HG03097 (cell line): ENCODE measurements at regions not wholly inside any gene's neighbourhood (a gene's known extent, or its start where the extent isn't known, plus 50 kb on each side); places are given as distances from the start of the nearest gene placed in this dataset.
"Not testable (repeated sequence)": the region's sequence is repeated elsewhere in the genome, so short reads cannot be mapped to it uniquely, and the experiment has no call there.

Experiments used
- ATAC-seq: cut with Tn5 transposase; IDR thresholded peaks from one replicate; pipeline ENCODE4 v1.9.1; 2021; ENCODE audit not compliant: unreplicated experiment, low FRiP score

DNA sequence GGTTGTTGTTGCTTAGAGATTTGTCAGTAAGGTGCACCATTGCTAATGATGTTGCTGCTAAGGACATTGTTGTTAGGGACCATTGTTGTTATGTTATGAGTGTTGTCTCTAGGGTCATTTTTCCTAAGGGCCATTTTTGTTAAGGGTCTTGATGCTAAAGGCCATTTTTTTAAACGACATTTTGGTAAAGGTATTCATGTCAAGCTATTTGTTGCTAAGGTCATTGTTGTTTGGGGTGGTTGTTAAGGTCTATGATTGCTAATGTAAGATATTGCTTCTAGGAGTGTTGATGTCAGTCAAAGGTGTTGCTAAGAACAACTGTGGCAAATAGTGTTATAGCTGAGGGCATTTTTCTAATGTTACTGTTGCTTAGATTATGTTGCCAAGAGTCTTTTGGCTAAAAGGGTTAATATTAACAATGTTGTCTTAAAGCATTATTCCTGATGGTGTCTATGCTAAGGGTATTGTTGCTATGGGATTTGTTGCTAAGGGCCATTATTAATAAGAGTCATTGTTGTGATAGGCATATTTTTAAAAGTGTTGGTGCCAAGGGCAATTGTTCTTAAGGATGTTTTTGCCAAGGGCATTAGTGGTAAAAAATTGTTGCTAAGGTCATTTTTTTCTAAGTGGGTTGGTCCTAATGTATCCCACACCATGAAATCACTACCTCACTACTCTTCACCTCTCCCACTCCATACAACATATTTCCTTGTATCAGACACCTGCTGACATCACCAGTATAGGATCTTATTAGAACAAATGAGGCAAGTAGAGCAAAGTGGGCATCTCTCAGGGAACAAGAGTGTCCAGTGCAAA, 56.2 kb downstream of the SPATA31A6 start:
- ATAC-seq: not testable (repeated sequence)

DNA sequence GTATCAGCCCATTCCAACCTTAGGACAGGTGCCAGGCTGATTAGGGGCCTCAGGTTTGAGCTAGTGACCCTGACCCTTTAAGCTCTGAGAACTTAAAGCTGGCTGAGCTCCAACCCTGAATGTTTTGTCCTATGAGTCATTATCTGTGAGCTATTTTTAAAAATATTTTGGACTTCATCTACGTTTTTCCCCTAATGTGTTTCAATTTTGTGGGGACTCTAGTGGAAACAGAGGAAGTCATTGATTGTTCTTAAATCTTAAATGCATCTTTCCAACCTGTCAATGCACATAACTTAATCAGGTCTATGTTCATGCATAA, 56.8 kb downstream of the SPATA31A6 start:
- ATAC-seq: not testable (repeated sequence)

DNA sequence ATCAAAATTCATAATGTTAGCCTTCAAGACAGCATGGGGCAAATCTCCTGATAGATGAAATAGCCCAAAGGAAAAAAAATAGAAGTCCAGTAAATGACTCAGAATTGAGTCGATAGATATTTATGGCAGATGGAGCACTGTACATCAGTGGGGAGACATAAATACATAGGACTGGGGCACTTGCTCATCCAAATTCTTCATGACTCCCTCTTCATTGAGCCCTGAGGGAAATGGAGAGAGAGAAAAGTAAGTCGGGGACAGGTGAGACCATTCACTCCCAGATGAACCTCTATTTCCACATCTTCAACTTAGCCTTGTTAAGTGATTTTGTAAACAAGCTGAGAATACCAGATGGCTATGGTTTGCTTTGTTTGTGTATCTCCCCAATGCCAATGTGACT, 59.8 kb downstream of the SPATA31A6 start:
- ATAC-seq: not testable (repeated sequence)

DNA sequence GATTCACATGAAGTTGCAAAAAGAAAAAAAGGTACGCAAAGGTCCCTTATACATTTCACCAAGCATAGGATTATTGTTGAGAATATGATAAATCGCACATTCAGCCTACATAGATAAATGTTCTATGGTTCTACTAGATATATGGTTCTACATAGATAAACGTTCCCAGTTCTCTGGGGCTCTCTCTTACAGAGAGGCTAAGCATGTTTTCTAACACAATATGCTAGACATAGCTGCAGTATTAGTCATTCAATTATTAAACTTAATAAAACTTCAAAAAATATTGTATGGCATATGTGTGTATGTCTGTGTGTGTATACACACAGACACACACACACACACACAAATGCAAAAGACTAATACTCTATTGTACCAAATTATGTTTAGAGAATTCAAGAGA, 60.4 kb downstream of the SPATA31A6 start:
- not testable (repeated sequence) for ATAC-seq

DNA sequence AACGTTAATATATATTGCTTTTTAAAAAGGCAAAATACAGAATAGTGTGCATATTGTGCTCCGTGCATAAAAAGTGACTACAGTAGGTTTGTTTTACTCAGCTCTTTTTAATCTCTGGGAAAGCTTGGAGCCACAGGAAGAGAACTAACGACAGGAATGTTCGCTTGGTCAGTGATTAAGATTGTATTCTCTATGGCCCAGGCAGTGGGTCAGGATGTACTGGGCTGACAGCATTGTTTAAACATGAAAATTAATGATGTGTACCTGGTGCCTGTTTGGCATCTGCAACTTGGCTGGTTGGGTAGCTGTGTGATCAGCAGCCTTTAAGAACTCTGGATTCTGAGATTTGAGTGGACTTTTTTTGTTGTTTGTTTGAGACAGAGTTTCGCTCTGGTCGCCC, 85.3 kb downstream of the SPATA31A6 start:
- ATAC-seq: not testable (repeated sequence)

DNA sequence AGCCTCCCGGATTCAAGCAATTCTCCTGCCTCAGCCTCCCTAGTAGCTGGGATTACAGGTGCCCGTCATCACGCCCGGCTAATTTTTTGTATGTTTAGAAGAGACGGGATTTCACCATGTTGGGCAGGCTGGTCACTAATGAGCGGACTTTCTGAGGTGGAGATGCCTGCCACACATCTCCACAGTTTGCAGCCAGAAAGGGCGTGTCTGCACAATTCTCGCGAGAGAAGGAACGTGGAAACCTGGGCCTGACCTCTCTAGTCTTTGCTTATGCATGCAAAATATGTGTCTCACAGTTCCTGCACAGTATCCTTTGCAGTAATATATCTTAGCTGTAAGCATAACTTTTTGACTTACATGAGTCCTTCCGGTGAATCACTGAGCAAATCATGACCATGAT, 85.7 kb downstream of the SPATA31A6 start:
- ATAC-seq: not testable (repeated sequence)

DNA sequence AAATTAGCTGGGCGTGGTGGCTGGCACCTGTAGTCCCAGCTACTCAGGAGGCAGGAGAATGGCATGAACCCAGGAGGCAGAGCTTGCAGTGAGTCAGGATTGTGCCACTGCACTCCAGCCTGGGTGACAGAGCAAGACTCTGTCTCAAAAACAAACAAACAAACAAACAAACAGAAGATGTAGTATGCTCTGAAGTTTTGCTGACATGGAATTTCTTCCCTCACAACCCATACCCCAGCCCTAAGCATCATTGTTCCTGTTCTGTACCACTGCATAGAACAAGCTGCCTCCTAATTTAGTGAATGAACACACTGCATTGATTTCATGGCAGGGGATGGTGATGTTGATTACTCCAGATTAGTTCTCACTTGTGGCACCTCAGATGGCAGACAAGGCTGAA, 89.7 kb downstream of the SPATA31A6 start:
- not testable (repeated sequence) for ATAC-seq

DNA sequence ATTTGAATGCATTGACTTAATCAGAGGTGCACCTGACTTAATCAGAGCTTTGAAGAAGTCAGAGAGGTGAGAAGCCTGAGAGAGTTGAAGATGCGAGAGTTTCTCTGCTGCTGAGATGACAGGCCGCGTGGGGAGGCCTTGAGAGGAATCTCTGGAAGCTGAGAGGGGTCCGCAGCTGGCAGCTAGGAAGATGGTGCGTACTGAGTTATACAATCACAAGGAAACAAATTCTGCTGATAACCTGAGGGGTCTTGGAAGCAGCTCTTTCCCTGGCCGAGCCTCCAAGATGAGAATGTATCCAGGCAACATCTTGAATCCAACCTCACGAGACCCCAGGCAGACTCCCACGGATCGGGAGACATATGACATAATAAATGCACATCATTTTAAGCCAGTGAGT, 91.7 kb downstream of the SPATA31A6 start:
- ATAC-seq: no peak

DNA sequence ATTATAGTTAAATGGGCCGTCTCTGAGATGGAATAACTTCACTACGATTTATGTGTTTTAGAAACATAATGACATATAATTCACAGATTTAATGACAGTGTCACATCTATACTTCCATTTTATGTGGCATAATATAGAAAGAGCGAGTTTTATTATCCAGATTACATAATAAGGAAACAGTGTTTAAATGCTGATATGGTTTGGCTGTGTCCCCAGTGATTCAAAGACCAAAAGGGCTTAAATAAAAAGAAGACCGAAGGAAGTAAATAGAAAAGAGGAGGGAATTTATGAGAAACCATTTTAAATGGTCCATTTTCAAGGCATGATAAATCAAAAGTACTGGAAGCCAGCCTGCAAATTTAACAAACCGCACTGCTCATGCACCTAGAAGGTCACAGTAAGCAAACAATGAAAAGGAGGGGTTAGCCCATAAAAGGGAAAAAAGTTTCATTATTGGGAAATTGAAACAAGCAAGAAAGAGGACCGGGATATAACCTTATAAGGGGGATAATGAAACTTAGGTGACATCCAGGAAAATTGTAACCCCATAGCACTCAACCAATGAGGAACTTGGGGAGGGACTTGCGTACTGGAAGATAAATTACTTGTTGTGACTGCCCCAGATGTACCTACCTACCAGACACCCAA, 99.2 kb downstream of the SPATA31A6 start:
- not testable (repeated sequence) for ATAC-seq

DNA sequence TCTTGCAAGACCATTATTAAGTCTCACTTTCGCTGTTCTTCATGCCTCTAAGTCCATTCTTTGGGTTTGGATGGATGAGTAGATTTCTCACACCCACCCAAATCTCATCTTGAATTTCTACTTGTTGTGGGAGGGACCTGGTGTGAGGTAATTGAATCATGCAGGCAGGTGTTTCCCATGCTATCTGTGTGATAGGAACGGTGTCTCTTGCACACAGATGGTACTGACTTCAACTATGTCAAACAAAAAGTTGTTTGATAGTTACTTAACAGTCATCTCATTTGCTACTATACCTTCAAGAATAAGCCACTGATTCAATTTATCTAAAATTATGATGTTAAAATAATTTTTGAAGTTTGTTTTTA, 99.7 kb downstream of the SPATA31A6 start:
- ATAC-seq: not testable (repeated sequence)

DNA sequence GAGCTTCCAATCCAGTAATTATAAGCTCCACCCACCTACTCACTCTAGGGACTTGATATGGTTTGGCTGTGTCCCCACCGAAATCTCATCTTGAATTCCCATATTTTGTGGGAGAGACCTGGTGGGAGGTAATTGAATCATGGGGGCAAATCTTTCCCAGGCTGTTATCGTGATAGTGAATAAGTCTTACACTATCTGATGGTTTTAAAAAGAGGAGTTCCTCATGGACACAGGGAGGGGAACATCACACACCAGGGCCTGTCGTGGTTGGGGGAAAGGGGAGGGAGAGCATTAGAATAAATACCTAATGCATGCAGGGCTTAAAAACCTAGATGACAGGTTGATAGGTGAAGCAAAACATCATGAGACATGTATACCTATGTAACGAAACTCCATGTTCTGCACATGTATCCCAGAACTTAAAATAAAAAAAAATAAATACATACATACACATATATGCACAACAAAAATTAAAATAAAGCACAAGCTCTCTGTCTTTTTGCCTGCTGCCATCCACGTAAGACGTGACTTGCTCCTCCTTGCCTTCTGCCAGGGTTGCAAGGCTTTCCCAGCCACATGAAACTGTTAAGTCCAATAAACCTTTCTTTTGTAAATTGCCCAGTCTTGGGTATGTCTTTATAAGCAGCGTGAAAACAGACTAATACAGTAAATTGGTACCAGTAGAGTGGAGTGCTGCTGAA, 102.8 kb downstream of the SPATA31A6 start:
- not testable (repeated sequence) for ATAC-seq

DNA sequence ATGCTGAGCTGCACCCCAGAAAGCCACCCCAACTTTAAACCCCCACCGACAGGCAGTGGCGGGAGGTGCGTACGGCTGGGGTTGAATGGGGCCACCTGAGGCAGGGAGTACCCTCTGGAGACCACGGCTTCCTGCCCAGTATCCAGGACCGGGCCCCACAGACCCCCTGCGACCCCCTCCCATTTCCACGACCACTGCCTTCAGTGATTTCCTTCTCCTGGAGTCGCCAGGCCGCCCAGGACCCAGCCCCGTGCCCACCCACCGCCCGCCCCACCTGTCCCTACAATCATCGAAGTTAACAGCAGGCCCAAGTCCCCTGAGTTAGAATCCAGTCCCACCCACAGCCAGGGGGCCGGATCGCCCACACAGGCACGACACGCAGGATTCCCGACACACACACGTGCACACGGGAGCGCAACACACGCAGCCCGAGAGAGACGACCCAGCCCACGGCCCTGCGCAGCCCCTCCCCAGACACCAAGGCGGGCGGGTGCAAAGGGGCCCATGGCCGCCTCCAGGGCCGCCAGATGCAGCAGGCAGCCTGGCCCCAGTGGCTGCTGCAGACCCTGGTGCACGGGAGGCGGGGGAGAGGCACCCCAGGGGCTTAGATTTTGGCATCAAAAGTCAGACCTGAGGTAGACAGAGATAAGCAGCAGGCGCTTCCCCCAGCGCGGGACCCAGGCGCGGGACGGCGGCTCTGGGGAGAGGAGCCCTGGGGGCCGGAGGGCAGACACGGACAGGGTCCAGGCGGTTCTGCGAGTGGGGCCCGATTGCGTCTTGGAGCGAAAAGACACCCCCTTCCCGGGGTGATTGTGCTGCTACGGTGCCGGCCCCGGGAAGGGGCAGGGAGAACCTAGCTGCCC, 104.8 kb downstream of the SPATA31A6 start:
- not testable (repeated sequence) for ATAC-seq

DNA sequence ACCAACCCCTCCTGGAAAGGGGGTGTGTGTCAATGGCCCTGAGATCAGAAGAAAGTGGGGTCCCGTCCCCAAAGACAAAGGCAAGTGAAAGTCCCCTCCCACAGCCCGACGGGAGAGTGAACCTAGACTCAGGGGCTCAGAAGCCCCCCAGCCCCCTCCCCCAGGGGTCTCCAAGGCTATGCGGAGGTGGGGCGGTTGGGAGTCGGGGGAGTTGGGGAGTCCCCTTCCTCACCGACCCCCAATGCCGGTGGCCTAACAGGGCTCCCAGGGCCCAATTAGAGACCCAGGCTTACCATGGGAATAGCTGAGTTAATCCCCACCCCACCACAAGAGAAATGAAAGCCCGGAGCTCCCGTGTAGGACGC, 105.4 kb downstream of the SPATA31A6 start:
- not testable (repeated sequence) for ATAC-seq

DNA sequence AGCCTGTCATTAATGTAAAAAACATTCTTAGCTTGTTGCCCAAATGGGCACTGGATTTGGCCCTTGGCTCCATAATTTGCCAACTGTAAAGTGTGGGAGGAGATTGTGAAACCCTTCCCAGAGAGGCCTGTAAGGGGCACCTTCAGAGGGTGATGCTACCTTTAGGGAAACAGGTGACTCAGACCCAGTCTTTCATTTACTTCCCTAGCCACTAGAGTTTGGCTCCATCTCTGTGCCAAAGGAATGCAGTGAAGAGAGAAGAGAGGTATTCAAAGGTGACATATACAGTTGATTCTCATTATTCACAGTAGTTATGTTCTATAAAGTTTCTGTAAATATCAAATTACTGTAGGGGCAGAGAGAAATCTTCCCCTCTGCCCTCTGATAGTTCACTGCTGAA, 116.7 kb downstream of the SPATA31A6 start:
- not testable (repeated sequence) for ATAC-seq

DNA sequence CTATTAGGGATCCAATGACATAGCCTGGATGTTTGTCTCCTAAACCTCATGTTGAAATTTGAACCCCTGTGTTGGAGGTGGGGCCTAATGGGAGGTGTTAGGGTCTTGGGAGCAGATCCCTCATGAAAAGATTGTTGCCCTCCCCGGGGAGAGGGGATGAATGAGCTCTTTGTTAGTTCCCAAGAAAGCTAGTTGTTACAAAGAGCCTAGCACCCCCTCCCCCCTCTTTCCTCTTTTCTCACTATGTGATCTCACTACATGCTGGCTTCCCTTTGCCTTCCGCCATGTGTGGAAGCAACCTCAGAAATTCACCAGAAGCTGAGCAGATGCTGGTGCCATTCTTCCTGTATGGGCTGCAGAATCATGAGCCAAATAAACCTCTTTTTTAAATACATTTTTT, 123.2 kb downstream of the SPATA31A6 start:
- not testable (repeated sequence) for ATAC-seq

DNA sequence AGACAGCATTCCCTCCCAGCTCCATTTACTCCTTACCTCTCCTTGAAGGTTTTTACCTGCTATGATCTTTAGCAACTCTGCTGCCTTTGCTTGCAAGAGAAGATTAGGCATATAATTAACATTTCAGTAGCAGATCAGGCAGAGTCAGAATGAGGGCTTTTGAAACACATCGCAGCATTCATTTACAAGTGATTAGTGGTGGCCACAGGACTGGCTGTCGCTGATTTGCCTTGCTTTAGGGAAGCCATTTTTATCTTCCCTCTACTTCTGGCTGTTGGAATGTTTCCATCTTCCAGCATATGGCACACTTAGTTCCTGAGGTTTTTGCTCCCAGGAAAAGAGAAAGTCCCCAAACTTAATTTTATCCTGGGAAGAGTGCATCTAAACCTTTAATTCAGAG, 124.0 kb downstream of the SPATA31A6 start:
- not testable (repeated sequence) for ATAC-seq

DNA sequence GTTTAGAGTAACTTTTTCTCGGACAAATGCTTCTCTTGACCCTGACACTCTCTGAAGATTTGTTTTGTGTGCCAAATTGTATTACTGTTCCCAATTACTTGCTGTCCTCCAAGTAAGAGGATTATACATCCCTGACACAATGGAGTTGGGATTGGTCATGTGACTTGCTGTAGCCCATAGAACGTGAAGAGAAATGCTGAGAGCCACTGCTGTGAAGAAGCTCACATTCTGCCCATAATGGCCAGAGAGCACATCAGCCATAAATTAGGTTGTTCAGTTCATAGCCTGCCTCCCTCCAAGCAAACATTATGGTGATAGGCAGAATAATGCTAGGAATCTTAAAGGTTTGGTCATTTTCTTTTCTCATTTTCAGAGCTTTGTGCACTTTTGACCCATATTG, 127.5 kb downstream of the SPATA31A6 start:
- not testable (repeated sequence) for ATAC-seq

DNA sequence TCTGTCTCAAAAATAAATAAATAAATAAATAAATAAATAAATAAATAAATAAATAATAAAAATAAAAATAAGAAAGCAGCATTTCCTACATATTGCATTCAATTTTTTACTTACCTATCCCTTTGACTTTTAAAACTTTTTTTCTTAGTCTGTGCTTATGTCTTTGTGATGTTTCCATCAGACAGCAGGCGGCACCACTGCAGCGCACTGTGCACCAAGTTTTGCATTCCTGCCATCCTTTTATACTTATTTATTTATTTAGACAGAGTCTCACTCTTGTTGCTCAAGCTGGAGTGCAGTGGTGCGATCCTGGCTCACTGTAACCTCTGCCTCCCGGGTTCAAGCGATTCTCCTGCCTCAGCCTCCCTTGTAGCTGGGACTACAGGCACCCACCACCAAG, 132.6 kb downstream of the SPATA31A6 start:
- not testable (repeated sequence) for ATAC-seq

DNA sequence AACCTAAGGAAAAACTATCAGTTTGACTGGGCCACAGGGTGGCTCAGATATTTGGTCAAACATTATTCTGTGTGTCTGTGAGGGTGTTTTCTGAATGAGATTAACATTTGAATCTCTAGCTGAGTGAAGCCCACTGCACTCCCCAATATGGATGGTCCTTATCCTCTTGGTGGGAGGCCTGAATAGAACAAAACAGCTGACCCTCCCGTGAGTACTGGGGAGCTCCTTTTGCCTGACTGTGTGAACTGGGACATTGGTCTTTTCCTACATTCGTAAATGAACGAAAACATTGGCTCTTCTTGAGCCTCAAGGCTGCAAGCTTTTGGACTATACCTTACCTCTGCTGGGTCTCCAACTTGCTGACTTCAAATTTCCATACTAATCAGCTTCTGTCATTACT, 134.2 kb downstream of the SPATA31A6 start:
- ATAC-seq: not testable (repeated sequence)

DNA sequence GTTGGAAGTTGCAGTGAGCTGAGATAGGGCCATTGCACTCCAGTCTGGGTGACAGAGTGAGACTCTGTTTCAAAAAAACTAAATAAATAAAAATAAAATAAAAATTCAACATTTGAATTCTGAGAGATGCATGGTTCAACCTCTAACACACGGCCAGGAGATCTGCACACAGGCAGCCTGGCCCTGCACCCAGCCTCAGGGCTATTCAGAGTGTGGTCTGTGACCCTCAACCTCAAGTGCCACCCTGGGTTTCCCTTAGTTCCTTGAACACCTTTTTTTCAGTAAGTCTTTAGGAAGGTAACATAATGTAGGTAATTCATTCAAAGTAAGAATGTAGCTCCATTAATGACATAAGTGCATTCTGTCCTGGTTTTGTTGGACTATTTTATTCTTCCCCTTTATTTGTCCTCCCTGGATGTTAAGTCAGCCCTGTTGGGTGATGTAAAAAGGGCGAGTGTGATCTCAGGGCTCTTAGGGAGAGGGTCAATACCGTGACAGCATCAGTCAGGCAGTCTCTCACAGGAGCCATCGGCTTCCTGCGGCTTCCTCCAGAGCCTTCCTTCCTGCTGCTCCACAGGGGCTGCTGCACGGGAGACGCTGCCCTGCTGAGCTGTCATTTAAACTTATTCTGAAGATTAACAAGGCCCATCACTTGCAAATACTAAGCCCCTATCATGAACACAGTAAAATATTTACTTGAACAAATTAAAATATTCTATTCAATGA, 139.8 kb downstream of the SPATA31A6 start:
- ATAC-seq: not testable (repeated sequence)
